H9 (cell line): ENCODE measurements at regions not wholly inside any gene's neighbourhood (a gene's known extent, or its start where the extent isn't known, plus 50 kb on each side); places are given as distances from the start of the nearest gene placed in this dataset.

Experiments used
- DNase-seq: peaks from one replicate; pipeline ENCODE4 v3.0.0-alpha.2; 2017
- H2AFZ ChIP-seq: one replicate; pipeline ENCODE4 v1.6.1; 2013; ENCODE audit warnings: mild to moderate bottlenecking, low read length, control low read depth, moderate library complexity
- H2AK5ac ChIP-seq: 2 replicates; pipeline ENCODE4 v1.6.1; 2013; ENCODE audit warnings: low read length, control low read depth, mixed read lengths; ENCODE audit not compliant: insufficient read length
- H2BK120ac ChIP-seq: one replicate; pipeline ENCODE4 v1.6.1; 2013; ENCODE audit warnings: low read depth, mild to moderate bottlenecking, low read length, control low read depth, inconsistent platforms; ENCODE audit not compliant: poor library complexity, severe bottlenecking
- H2BK12ac ChIP-seq: 2 replicates; pipeline ENCODE4 v1.6.1; 2013; ENCODE audit warnings: low read length, control low read depth, mixed read lengths, low read depth; ENCODE audit not compliant: insufficient read length
- H2BK15ac ChIP-seq: 2 replicates; pipeline ENCODE4 v1.6.1; 2013; ENCODE audit warnings: low read depth, low read length, control low read depth
- H2BK20ac ChIP-seq: one replicate; pipeline ENCODE4 v1.6.1; 2013; ENCODE audit warnings: low read depth, mild to moderate bottlenecking, low read length, control low read depth, inconsistent platforms; ENCODE audit not compliant: poor library complexity, severe bottlenecking
- H2BK5ac ChIP-seq: 2 replicates; pipeline ENCODE4 v1.6.1; 2013; ENCODE audit warnings: low read length, control low read depth, mixed read lengths; ENCODE audit not compliant: insufficient read length
- H3K14ac ChIP-seq: 2 replicates; pipeline ENCODE4 v1.6.1; 2013; ENCODE audit warnings: low read length, control low read depth; ENCODE audit not compliant: insufficient read depth
- H3K18ac ChIP-seq: 2 replicates; pipeline ENCODE4 v1.6.1; 2013; ENCODE audit warnings: low read depth, mild to moderate bottlenecking, mixed read lengths, low read length, control low read depth; ENCODE audit not compliant: insufficient read length
- H3K23ac ChIP-seq: 2 replicates; pipeline ENCODE4 v1.6.1; 2013; ENCODE audit warnings: low read length, control low read depth, mixed read lengths, low read depth; ENCODE audit not compliant: insufficient read length
- H3K23me2 ChIP-seq: 2 replicates; pipeline ENCODE4 v1.6.1; 2013; ENCODE audit warnings: low read depth, mild to moderate bottlenecking, mixed read lengths, low read length, control low read depth; ENCODE audit not compliant: insufficient read length, poor library complexity, severe bottlenecking
- H3K27ac ChIP-seq: 2 replicates; pipeline ENCODE4 v1.5.1; 2013; ENCODE audit warnings: low read length, control low read depth, mixed read lengths, low read depth; ENCODE audit not compliant: insufficient read length
- H3K27me3 ChIP-seq: 2 replicates; pipeline ENCODE4 v1.6.1; 2013; ENCODE audit warnings: low read length, control low read depth, inconsistent platforms; ENCODE audit not compliant: insufficient read depth
- H3K4ac ChIP-seq: 2 replicates; pipeline ENCODE4 v1.6.1; 2013; ENCODE audit warnings: low read depth, mild to moderate bottlenecking, control low read depth, inconsistent platforms, low read length, moderate library complexity
- H3K4me1 ChIP-seq: 2 replicates; pipeline ENCODE4 v1.6.1; 2013; ENCODE audit warnings: low read length, control low read depth, inconsistent platforms; ENCODE audit not compliant: insufficient read depth
- H3K4me2 ChIP-seq: 2 replicates; pipeline ENCODE4 v1.6.1; 2013; ENCODE audit warnings: low read length, control low read depth, mixed read lengths; ENCODE audit not compliant: insufficient read length, insufficient read depth
- H3K56ac ChIP-seq: 2 replicates; pipeline ENCODE4 v1.6.1; 2013; ENCODE audit warnings: low read depth, mild to moderate bottlenecking, mixed read lengths, low read length, control low read depth; ENCODE audit not compliant: insufficient read length
- H3K79me1 ChIP-seq: 2 replicates; pipeline ENCODE4 v1.6.1; 2013; ENCODE audit warnings: low read depth, mild to moderate bottlenecking, moderate library complexity, low read length, control low read depth, inconsistent platforms; ENCODE audit not compliant: insufficient read depth, poor library complexity, severe bottlenecking
- H3K79me2 ChIP-seq: 2 replicates; pipeline ENCODE4 v1.6.1; 2013; ENCODE audit warnings: low read length, control low read depth, inconsistent platforms; ENCODE audit not compliant: insufficient read depth
- H3K9ac ChIP-seq: 2 replicates; pipeline ENCODE4 v1.6.1; 2013; ENCODE audit warnings: low read length, control low read depth, mixed read lengths; ENCODE audit not compliant: insufficient read length; ENCODE audit errors: extremely low read depth
- H3K9me3 ChIP-seq: one replicate; pipeline ENCODE4 v1.6.1; 2013; ENCODE audit warnings: low read depth, low read length, inconsistent platforms; ENCODE audit not compliant: control insufficient read depth
- H3T11ph ChIP-seq: one replicate; pipeline ENCODE4 v1.6.1; 2013; ENCODE audit warnings: mild to moderate bottlenecking, low read length, control low read depth, inconsistent platforms
- H4K20me1 ChIP-seq: one replicate; pipeline ENCODE4 v1.6.1; 2013; ENCODE audit not compliant: control insufficient read depth, insufficient read length, insufficient read depth
- H4K5ac ChIP-seq: 2 replicates; pipeline ENCODE4 v1.6.1; 2013; ENCODE audit warnings: low read depth, mild to moderate bottlenecking, mixed read lengths, low read length, control low read depth; ENCODE audit not compliant: insufficient read length
- H4K8ac ChIP-seq: replicated peaks from 2 replicates; pipeline ENCODE4 v1.6.1; 2013; ENCODE audit warnings: low read length, control low read depth, mixed read lengths, low read depth; ENCODE audit not compliant: insufficient read length
- H4K91ac ChIP-seq: 2 replicates; pipeline ENCODE4 v1.6.1; 2013; ENCODE audit warnings: low read depth, mild to moderate bottlenecking, moderate library complexity, mixed read lengths, low read length, control low read depth; ENCODE audit not compliant: insufficient read length
- H3K27ac Mint-ChIP-seq, 3 experiments: 2 replicates in 2 of 3; 3 replicates in 1 of 3; pipeline ENCODE4 v1.8.0; 2020 to 2021; ENCODE audit warnings: mixed read lengths in 3 of 3, mild to moderate bottlenecking in 1 of 3, moderate library complexity in 1 of 3
- H3K27me3 Mint-ChIP-seq: 2 replicates; pipeline ENCODE4 v1.8.0; 2021; ENCODE audit warnings: low read depth, mild to moderate bottlenecking, moderate library complexity, mixed read lengths
- H3K36me3 Mint-ChIP-seq, 3 experiments: 2 replicates in 2 of 3; 3 replicates in 1 of 3; pipeline ENCODE4 v1.8.0; 2020 to 2021; ENCODE audit warnings: low read depth in 3 of 3, mixed read lengths in 3 of 3; ENCODE audit not compliant: insufficient read depth in 1 of 3
- H3K4me1 Mint-ChIP-seq, 2 experiments: 2 replicates each; pipeline ENCODE4 v1.8.0; 2020; ENCODE audit warnings: mixed read lengths in 2 of 2
- H3K4me3 Mint-ChIP-seq, 2 experiments: 2 replicates in 1 of 2; 3 replicates in 1 of 2; pipeline ENCODE4 v1.8.0; 2020 to 2021; ENCODE audit warnings: mild to moderate bottlenecking in 2 of 2, mixed read lengths in 2 of 2, moderate library complexity in 1 of 2
- H3K9me3 Mint-ChIP-seq, 2 experiments: 2 replicates in 1 of 2; 3 replicates in 1 of 2; pipeline ENCODE4 v1.8.0; 2020; ENCODE audit warnings: mild to moderate bottlenecking in 2 of 2, mixed read lengths in 2 of 2, moderate library complexity in 1 of 2
- WGBS: extraction: QIAGEN DNeasy Blood & Tissue Kit; methylation state at CpG from one replicate; pipeline ENCODE4 v1.1.7; 2013; ENCODE audit warnings: missing lambda C conversion rate, low lambda C conversion rate, mixed read lengths; ENCODE audit not compliant: insufficient read length; ENCODE audit errors: extremely low coverage; 5-methylcytosine and 5-hydroxymethylcytosine counted together
- TF ChIP-seq, protein P1 (sequence below): fragments of 200-600 bp; sonication (generic); conservative IDR thresholded peaks from 3 replicates; pipeline ENCODE4 v1.8.0; 2021; ENCODE audit warnings: antibody characterized with exemption, mild to moderate bottlenecking

GRCh38 chr2:228561816-228562215, 380.3 kb upstream of the SPHKAP start:
- Mint-ChIP-seq H3K27me3 (no peaks in the 10 kb centered on the region), H3K4me3 (no peak overlapping the region), H3K27ac (peak overlapping the region in 2 of 3 experiments; percentile 34 to 44; a peak in 1 of 7 replicates), H3K9me3 (no peaks in the 10 kb centered on the region), H3K4me1 (no peaks in the 10 kb centered on the region), H3K36me3 (no peaks in the 10 kb centered on the region; a peak in 1 of 7 replicates)
- no peaks in the 10 kb centered on the region for H3K79me1 ChIP-seq
- no peaks in the 10 kb centered on the region for H3K27me3 ChIP-seq
- H3K14ac ChIP-seq = no peak overlapping the region
- WGBS = no CpG with 5 or more reads among the region's 6 CpGs
- H3T11ph ChIP-seq = no peak overlapping the region
- no peaks in the 10 kb centered on the region for H3K9me3 ChIP-seq
- no peak overlapping the region for H3K23ac ChIP-seq
- H2BK15ac ChIP-seq = no peak overlapping the region
- TF ChIP-seq, protein P1, sequence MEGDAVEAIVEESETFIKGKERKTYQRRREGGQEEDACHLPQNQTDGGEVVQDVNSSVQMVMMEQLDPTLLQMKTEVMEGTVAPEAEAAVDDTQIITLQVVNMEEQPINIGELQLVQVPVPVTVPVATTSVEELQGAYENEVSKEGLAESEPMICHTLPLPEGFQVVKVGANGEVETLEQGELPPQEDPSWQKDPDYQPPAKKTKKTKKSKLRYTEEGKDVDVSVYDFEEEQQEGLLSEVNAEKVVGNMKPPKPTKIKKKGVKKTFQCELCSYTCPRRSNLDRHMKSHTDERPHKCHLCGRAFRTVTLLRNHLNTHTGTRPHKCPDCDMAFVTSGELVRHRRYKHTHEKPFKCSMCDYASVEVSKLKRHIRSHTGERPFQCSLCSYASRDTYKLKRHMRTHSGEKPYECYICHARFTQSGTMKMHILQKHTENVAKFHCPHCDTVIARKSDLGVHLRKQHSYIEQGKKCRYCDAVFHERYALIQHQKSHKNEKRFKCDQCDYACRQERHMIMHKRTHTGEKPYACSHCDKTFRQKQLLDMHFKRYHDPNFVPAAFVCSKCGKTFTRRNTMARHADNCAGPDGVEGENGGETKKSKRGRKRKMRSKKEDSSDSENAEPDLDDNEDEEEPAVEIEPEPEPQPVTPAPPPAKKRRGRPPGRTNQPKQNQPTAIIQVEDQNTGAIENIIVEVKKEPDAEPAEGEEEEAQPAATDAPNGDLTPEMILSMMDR = no peak
- no peaks in the 10 kb centered on the region for H3K79me2 ChIP-seq
- no peak overlapping the region for H3K9ac ChIP-seq
- no peak overlapping the region for H3K27ac ChIP-seq
- H3K23me2 ChIP-seq = no peaks in the 10 kb centered on the region
- H3K18ac ChIP-seq = no peak overlapping the region
- H3K56ac ChIP-seq = no peak overlapping the region
- no peak overlapping the region for H2AK5ac ChIP-seq
- no peak overlapping the region for H4K91ac ChIP-seq
- no peak overlapping the region for H4K5ac ChIP-seq
- H2BK5ac ChIP-seq = no peak overlapping the region
- H3K4ac ChIP-seq = no peak overlapping the region
- no peak overlapping the region for H2BK12ac ChIP-seq
- no peaks in the 10 kb centered on the region for H4K20me1 ChIP-seq
- no peak overlapping the region for H3K4me2 ChIP-seq
- H3K4me1 ChIP-seq = no peaks in the 10 kb centered on the region
- no peak overlapping the region for H2AFZ ChIP-seq
- H2BK20ac ChIP-seq = no peak overlapping the region
- no peak overlapping the region for H2BK120ac ChIP-seq
- H4K8ac ChIP-seq = no peak overlapping the region
- DNase-seq = no peak
